Astrocyte (in vitro differentiated cells and primary cell): ENCODE measurements at regions not wholly inside any gene's neighbourhood (a gene's known extent, or its start where the extent isn't known, plus 50 kb on each side); places are given as distances from the start of the nearest gene placed in this dataset.

Experiments used
- EZH2 ChIP-seq: IDR thresholded peaks from 2 replicates; pipeline ENCODE4 v1.6.1; 2012; ENCODE audit warnings: mild to moderate bottlenecking, low read length, inconsistent platforms; ENCODE audit not compliant: insufficient read depth
- TF ChIP-seq, protein P1 (sequence below): IDR thresholded peaks from 2 replicates; pipeline ENCODE4 v1.5.1; 2011; ENCODE audit warnings: low read depth, mild to moderate bottlenecking, inconsistent platforms, low read length, moderate library complexity; ENCODE audit not compliant: insufficient read depth

DNA sequence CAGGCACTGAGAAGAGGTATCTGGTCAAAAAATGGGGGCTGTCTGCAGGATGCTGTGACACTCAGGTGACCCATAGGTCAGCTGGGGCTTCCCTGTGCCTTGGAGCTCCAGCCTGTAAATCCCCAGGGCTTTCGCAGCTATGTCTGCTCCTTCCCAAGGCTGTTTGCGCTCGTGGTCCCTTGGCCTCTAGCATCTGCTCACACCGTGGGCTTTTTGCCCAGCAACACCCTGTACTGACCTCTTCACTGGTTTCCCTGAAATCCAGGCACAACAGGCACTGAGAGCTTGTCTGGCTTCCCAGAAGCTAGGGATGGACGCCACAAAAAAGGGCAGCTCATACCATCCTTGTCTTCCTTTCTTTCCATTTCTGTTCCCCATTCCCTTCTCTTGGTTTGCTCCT lies 280.3 kb upstream of the HABP2 start:
- TF ChIP-seq EZH2 = no peak
- TF ChIP-seq, protein P1, sequence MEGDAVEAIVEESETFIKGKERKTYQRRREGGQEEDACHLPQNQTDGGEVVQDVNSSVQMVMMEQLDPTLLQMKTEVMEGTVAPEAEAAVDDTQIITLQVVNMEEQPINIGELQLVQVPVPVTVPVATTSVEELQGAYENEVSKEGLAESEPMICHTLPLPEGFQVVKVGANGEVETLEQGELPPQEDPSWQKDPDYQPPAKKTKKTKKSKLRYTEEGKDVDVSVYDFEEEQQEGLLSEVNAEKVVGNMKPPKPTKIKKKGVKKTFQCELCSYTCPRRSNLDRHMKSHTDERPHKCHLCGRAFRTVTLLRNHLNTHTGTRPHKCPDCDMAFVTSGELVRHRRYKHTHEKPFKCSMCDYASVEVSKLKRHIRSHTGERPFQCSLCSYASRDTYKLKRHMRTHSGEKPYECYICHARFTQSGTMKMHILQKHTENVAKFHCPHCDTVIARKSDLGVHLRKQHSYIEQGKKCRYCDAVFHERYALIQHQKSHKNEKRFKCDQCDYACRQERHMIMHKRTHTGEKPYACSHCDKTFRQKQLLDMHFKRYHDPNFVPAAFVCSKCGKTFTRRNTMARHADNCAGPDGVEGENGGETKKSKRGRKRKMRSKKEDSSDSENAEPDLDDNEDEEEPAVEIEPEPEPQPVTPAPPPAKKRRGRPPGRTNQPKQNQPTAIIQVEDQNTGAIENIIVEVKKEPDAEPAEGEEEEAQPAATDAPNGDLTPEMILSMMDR = no peak
